DMS79 treated with DMSO at 0.1 percent for 48 hours (cell line): ENCODE measurements at regions not wholly inside any gene's neighbourhood (a gene's known extent, or its start where the extent isn't known, plus 50 kb on each side); places are given as distances from the start of the nearest gene placed in this dataset.
"Not testable (repeated sequence)": the region's sequence is repeated elsewhere in the genome, so short reads cannot be mapped to it uniquely, and the experiment has no call there.

Source experiments
- DNase-seq: peaks from one replicate; lab custom pipeline; 2025; lab: John Stamatoyannopoulos, UW

DNA sequence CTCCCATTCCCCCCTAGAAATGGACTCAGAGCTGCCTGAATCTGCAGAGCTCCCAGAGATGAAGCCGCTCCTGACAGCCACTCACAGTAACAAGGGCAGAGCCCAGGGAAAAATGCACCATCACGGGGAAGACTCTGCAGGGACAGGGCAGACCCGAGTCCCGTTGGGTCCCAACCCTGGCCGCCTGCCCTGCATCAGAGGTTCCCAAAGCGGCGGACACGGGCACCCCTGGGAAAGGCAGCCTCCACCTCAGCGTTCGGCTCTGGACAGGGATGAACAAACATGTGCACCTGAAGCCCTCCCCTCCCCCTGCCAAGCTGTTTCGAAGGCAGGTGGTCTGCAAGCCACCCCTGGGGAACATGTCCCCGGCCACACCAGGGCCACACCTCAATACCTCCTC is 320.4 kb downstream of the ADGRD1 start:
- DNase-seq, result no peak

DNA sequence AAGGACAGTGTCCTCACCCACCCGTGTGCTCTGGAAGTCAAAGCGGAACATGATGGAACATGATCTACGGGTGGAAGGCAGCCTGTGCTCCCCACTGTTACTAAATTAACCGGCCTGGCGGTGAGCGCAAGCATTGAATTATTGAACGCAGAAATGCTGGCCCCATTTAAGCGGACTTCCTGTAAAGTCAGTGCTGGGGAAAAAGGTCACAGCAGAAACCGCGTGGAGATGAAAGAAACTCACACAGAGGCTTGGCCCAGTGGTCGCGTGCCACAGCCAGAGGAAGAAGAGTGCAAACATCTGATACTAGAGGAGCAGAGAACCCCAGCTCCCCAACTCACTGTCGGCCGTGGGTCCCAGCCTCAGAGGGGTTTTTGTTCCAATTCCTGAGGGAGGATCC is 321.2 kb downstream of the ADGRD1 start:
- DNase-seq, result no peak

DNA sequence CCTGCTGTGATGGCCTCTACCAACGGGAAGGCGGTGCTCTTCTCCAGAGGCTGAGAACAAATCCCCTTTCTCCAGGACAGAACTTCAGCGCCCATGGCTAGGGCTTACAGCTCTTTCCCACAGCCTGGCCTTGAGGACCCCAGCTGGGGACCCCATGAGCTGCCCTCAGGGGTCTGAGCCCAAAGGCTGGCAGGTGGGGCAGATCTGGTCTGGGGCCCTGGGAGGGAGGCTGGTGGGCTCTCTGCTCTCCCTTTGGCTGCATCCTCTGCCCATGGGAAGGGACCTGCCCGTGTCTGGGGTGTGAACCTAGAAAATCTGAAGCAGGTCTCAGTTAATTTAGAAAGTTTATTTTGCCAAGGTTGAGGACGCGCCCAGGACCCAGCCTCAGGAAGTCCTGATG is 322.1 kb downstream of the ADGRD1 start:
- no peak for DNase-seq

DNA sequence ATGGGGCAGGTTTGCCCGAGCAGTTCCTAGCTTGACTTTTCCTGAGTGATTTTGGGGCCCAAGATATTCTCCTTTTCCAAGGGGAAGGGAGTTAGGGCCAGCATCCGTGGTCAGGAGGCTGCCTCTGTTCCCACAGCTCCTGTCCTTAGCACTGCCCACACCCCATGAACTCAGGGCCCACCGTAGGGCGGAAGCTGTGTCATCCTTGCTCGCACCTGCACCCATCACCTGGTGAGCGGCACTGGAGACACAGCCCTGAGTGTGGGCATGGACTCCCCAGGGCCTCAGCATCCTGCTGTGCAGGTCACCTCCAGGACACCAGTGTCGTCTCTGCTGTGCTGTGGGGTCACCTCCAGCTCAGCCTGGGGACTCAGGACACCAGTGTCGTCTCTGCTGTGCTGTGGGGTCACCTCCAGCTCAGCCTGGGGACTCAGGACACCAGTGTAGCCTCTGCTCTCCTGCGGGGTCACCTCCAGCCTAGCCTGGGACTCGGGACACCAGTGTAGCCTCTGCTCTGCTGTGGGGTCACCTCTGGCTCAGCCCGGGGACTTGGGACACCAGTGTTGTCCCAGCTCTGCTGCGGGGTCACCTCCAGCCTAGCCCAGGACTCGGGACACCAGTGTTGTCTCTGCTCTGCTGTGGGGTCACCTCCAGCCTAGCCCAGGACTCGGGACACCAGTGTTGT is 322.9 kb downstream of the ADGRD1 start:
- DNase-seq, result no peak

DNA sequence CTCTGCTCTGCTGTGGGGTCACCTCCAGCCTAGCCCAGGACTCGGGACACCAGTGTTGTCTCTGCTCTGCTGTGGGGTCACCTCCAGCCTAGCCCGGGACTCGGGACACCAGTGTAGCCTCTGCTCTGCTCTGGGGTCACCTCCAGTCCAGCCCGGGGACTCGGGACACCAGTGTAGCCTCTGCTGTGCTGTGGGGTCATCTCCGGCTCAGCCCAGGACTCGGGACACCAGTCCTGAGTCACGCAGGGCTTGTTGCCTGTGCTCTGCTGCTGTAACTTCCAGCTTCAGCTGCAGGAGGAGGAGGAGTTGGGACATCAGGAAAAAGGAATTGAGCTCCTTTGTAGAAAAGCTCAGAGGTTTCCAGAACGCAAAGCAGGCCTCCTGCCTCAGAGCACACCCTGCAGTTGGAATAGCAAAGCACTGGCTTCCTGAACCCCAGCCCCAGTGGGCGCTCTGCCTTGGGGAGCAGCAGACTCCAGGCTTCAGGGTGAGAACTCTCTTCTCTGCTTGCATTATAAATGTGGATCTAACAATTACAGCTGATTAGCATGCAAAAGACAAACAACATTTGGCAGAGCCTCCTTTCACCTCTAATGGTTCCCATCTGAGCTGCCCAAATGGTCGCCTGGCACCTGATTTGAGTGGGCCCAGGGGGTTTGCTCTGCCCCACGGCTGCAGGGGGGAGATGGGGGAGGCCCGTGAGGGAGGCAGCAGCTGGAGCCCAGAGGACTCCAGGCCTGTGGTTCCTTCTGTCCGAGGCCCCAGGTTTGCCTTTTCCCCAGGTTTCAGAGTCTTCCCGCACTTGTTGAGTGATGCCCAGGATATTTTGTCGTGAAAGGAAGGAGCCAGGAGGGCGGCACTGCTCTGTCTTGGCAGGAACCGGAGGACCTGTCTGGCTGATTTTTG is 323.7 kb downstream of the ADGRD1 start:
- not testable (repeated sequence) for DNase-seq

DNA sequence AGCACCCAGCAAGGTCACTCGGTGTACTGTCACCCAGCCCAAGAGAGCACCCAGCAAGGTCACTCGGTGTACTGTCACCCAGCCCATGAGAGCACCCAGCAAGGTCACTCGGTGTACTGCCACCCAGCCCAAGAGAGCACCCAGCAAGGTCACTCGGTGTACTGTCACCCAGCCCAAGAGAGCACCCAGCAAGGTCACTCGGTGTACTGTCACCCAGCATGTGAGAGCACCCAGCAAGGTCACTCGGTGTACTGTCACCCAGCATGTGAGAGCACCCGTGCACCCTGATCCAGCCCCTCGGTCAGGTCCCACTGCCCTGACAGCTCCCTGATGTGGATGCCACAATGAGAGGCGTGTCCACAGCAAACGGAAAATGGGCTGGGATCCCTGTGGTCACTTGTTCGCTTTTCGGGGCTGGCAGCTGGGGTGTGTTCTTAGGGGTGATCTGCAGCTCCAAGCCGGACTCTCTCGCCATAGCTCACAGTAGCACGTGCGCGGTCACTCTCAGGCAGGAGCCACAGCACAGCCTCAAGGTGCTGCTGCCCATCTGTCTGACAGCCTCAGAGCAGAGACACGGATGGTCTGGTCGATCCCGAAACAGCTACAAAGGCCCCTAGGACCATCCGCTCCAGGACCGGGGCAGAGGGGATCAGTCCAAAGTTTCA is 324.9 kb downstream of the ADGRD1 start:
- DNase-seq, result not testable (repeated sequence)

DNA sequence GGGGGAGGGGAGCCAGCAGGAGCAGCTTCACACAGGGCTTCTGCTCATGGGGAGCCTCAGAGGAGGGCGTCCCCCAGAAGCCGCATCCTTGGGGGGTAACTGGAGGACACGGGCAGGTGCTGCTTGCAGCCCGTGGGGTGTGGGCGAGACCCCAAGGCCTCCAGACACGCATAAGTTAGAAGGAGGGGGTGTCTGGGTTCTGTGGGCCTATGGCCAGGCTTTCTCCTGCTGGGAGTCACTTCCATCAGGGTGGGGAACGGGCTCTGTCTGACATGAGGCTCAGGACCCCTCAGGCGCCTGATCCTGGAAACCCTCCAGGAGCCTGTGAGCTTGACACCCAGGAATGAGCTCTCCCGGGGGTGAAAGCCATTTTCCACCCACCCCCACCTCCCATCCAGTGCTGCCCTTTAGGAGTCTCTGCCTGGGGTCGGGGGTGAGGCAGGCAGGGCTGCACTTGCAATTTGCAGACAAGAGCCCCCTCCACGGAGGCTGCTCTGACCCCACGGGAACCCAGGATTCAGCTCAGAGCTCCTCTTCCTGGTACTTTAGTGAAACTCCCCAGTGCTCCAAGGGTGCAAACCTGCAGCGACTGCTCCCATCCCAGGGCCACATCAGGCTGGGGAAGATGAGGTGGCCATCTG is 325.7 kb downstream of the ADGRD1 start:
- DNase-seq, result no peak

DNA sequence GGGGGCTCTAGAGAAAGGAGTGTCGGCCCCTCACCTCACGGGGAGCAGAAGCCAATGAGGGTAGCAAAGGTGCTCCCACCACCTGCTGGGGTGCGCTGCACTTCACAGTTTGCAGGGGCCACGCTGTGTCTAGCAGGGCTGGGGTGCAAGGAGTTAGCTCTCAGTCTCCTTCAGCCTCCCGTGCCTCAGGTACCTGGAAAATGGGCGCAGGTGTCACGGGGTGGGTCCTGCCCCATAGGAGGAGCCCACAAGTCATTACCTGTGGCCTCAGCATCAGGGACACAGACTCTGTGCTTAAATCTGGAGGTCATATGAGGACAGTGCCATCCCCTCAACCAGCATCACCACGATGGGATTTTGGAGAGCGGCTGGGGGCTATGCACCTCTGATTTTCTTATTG is 326.7 kb downstream of the ADGRD1 start:
- DNase-seq, result no peak

DNA sequence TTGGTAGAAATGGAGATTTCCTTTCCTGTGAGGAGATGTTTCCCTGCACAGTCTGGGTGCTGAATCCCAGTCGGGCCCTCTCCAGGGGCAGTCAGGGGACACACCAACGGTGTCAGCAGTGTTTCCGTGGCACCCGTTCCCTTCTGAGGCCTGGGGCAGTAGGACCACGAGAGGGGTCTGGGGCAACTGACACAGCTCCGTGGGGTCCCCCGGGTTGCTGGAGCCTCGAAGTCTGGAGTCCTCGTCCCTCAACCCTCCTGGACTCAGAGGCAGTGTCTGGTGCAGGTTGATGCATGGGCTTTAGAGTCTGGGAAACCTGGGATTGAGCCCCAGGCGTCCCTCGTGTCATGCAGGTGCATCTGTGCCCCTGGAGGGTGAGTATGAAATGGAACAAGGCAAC is 327.3 kb downstream of the ADGRD1 start:
- DNase-seq, result no peak

DNA sequence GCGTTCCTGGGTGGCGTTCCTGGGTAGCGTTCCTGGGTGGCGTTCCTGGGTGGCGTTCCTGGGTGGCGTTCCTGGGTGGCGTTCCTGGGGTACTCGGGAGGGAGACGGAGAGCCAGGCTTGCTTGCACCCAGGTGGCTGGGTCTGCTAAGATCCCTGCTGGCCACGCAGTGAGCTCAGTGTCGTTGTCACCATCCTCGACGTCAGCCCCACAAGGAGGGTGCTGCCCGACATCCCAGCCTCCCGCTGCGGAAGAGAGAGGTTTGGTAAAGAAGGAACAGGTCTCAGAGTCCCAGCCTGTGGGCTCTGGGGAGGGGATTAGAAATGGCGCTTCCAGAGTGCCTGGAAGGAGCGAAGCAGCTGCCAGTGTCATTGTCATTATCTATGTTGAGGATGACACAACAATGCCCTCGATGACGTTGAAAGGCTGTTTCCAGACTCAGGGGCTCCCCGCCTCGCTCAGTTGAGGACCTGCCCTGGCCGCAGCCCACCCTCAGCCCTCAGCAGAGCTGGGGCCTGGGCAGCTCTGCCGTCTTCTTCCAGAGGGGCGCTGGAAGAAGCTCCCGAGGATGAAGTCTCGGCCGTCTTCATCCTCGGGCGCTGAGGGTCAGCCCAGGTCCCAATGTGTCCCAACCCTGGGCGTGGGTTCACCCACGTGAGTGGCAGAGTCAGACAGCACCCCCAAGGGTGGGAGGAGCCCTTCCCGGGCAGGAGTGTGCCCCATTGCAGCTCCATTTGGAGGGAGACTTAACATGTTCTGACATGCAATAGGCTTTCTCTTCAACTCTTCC is 328.8 kb downstream of the ADGRD1 start:
- no peak for DNase-seq

DNA sequence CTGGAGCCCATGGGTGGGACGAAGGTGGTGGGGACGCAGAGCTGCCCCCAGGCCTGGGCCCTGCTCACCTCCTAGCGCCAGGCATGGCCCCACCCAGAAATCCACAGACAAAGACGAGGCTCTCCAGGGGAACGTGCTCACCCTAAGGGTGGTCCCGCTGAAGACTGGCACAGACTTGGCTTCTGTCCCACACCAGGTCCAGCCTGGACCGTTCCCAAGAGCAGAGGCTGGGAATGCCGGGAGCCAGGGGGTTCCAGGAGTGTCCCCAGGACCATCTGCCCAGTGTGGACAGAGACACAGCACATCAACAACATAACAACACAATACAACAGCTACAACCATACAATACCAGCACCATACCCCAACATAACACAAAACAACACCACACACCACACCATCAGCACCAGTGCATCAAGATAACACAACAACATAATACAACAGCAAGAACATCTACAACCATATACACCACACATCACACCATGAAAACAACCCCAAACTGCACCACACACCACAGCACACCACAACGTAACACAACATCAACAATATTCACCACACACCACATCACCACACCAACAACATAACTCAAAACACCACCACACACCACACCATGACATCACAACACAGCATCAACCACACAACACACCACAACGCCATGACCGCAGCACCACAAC is 329.6 kb downstream of the ADGRD1 start:
- DNase-seq, result no peak

DNA sequence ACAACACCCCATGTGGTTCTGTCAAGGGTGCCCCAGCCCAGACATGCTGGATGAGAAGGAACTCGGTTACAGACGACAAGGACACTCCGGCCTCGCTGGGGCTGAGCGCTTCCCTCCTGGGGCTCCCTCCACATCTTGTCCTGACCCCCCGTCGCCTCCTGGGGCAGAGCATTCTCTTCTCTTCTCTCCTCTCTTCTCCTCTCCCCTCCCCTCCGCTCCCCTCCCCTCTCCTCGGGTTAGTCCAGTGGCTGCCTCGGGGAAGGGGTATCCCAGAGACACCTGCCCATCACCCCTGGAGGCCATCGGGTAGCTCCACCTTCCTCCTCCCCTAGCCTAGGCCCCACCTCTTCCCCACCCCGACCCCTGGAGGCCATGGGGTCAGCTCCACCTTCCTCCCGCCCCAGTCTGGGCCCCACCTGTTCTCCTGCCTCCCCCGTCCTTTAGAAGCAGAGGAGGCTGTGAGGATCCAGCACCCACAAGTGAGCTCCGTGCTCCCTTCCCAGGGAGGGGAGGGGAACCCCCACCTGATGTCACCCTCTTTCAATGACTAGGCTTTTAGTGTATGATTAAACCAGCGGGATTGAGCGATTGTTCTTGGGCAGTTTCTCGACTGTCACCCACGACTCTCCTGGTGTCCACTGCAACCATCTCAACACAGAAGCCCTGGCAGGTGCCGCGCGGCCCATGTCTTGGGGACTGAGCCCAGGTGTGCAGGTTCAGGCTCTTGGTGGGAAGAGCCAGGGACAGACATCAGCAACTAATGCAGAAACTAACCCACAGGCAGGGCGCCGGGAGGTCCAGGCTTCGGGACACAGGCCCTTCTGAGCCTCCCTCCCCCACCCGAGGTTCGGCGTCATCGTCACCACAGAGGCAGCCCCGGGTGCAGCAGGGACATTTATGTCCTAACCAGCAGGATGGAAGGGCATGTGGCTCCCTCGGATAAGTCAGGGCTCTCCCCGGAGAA is 330.4 kb downstream of the ADGRD1 start:
- DNase-seq, result not testable (repeated sequence)

DNA sequence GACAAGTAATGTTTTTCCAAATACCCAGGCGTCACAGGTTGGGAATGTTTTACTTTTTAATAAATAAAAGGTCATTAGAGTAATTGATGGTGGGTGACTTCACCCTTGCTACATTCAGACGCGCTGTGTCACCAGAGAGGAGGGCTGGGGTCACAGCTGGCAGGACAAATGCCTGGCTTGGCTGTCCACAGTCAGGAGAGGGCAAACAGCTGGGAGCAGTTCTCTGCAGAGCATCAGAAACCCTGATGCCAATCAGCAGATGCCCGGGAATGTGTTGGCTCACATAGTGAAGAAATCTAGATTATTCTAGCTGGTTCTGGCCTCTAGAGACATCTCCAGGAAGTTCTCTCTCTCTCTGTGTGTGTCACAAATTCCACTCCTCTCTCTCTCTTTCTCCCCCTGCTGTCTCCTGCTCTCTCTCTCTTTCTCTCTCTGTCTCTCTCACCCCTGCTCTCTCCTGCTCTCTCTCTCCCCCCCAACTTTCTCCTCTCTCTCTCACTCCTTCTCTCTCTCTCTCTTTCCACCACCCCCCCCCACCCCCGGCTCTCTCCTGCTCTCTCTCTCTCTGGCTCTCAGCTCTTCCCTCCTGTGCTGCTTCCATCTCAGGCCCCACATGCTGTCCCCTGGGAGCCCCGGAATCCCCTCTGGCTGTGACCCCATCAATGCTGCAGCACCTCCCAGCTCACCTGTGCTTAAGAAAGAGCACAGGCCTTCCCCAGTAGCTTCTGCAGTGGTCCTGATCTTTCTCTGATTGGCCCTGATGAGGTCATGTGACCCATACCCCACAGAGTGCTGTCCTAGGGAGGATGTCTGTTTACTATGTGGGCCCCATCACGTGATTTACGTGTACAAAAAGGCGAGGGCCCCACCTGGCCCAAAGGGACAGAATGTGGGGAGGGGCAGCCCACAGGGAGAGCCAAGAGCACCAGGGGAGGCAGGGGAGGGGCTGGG is 331.5 kb downstream of the ADGRD1 start:
- DNase-seq, result peak; percentile 4

DNA sequence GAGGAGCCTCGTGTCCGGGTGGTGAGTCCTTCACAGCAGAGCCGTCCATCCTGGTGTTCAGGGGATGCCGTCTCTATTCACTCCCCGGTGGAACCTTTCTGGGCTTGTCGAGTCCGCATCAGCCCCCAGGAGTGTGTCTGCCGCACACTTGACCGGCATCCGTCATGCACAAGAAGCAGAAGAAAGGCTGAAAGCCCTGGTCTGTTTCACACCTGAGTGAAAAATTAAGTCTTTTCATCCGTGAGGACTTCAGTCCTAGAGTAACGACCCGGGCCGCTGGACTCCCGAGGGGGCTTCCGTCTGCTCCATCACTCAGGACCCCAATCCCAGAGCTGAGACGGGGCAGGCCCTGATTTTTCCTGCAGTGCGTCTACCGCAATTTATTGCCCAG is 332.2 kb downstream of the ADGRD1 start:
- DNase-seq, result not testable (repeated sequence)

DNA sequence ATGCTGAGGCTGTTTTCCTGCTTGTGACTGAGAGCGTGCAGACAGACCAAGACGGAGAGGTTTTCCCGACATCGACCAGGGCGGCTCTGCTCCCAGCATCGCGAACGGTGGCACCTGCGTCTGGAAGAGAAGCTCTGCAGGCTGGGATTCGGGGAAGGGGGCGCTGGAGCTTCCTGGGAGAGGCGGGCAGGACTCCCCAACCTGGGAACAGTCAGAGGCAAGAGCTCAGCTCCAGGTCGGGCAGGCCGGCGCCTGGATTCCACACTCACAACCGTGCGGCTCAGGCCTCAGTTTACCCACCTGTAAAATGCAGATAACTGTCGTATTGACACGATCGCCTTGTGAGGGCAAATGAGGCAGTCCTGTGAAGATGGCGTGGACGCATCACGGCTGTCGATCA is 332.6 kb downstream of the ADGRD1 start:
- not testable (repeated sequence) for DNase-seq

DNA sequence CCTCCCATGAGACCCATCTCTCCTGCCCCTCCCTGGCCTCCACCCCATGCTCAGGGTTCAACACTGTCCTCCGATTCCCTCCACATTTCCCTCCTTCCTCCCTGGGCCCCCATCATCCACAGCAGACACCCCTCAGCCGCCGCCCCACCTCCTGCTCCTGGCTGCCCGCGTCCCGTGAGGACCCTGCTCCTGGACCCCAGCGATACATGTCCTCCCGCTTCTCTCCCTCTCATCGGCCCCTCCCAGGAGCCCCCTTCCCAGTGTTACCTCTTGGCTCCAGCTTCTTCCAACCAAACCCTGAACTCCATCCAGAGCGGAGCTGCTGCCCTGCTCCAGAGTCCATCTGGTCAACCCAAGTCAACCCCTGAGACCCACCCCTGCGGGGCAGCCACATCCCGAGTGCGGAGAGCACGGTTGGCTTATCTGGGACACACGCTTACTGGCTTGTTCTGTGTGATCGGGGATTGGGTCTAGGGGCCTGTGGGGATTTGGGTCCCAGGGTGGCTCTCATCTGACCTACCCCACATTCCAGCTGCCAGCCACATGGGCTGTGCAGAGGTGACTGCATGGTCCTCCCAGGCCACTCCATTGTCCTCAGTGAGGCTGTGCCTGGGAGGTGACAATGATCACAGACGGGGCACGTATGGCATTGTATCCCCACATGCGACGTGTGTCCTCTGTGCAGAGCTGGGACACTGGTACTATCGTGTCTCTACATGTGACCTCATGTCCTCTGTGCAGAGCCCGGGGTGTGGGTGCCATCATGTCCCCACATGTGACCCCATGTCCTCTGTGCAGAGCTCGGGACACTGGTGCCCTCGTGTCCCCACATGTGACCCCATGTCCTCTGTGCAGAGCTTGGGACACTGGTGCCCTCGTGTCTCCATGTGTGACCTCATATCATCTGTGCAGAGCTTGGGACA is 333.6 kb downstream of the ADGRD1 start:
- no peak for DNase-seq

DNA sequence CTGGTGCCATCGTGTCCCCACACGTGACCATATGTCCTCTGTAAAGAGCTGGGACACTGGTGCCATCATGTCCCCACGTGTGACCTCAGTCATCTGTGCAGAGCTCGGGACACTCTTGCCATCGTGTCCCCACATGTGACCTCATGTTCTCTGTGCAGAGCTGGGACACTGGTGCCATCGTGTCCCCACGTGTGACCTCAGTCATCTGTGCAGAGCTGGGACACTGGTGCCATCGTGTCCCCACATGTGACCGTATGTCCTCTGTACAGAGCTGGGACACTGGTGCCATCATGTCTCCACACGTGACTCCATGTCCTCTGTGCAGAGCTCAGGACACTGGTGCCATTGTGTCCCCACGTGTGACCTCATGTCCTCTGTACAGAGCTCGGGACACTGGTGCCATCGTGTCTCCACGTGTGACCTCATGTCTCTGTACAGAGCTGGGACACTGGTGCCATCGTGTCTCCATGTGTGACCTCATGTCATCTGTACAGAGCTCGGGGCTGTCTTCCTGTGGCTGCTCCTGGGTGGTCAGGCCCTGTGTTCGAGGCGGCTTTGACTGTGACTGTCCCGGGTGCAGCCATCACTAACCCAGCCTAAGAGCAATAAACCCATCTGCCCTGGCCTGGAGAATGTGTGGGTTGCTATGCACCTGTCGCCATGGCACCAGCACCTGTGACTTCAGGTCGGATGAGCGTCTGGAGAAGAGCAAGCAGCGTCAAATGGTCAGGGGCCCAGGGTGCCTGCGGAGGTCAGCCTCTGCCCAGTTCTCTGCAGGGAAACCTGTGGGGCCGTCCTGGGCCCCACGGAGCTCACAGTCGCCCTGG is 334.4 kb downstream of the ADGRD1 start:
- peak; percentile 25 for DNase-seq
